ENCODE measurements at regions not wholly inside any gene's neighbourhood (a gene's known extent, or its start where the extent isn't known, plus 50 kb on each side); places are given as distances from the start of the nearest gene placed in this dataset.

DNA sequence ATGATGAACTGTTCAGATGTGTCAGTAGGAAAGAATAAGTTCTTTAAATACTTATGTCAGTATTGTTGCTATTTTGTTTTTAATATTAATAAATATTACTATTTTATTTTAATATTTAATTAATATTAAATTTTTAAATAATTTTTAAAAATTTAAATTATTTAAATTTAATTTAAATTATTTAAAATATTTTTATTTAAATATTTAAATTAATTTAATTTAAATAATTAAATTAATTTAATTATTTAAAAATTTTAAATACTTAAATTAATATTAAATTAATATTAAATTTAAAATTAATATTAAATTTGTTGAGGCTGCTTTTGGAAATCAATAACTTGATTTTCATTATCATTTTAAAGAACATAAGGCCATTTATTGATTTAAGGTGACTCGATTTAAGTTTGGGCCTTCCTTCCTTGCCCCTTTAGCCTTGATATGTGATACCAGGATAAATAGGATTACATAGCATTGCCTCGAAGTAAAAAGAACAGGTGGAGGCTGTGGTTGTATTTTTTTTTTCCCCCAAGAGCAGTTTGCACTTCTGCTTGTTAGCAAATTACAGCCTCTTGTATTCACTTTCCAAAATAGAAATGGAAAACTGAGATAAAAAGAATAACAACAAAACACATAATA is 915.2 kb downstream of the TTLL7 start:
- TF ChIP-seq, protein P1, sequence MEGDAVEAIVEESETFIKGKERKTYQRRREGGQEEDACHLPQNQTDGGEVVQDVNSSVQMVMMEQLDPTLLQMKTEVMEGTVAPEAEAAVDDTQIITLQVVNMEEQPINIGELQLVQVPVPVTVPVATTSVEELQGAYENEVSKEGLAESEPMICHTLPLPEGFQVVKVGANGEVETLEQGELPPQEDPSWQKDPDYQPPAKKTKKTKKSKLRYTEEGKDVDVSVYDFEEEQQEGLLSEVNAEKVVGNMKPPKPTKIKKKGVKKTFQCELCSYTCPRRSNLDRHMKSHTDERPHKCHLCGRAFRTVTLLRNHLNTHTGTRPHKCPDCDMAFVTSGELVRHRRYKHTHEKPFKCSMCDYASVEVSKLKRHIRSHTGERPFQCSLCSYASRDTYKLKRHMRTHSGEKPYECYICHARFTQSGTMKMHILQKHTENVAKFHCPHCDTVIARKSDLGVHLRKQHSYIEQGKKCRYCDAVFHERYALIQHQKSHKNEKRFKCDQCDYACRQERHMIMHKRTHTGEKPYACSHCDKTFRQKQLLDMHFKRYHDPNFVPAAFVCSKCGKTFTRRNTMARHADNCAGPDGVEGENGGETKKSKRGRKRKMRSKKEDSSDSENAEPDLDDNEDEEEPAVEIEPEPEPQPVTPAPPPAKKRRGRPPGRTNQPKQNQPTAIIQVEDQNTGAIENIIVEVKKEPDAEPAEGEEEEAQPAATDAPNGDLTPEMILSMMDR (IDR thresholded peaks at IDR 0.05) = no peak
- TF ChIP-seq POLR2A (IDR thresholded peaks at IDR 0.05) (no peak), POLR2AphosphoS5 (IDR thresholded peaks at IDR 0.05) (no peak)
